SKM-1 (cell line): ENCODE measurements at regions not wholly inside any gene's neighbourhood (a gene's known extent, or its start where the extent isn't known, plus 50 kb on each side); places are given as distances from the start of the nearest gene placed in this dataset.

Source experiments
- DNase-seq: peaks from one replicate; lab custom pipeline; 2025; ENCODE audit not compliant: unreplicated experiment; lab: John Stamatoyannopoulos, UW

- no peak for DNase-seq
These were observed 271.3 kb downstream of the PTBP2 start for GRCh38 chr1:96992871-96993270.

- DNase-seq = no peak
These were observed 273.8 kb downstream of the PTBP2 start for GRCh38 chr1:96995351-96995750.

GRCh38 chr1:96996001-96996400 is 274.4 kb downstream of the PTBP2 start:
- no peak for DNase-seq

- no peak for DNase-seq
These were observed 276.1 kb downstream of the PTBP2 start for GRCh38 chr1:96997717-96998116.

- no peak for DNase-seq
These were observed 276.9 kb downstream of the PTBP2 start for GRCh38 chr1:96998466-96998865.

- DNase-seq = no peak
These were observed 277.6 kb downstream of the PTBP2 start for GRCh38 chr1:96999191-96999590.

- no peak for DNase-seq
These were observed 282.5 kb downstream of the PTBP2 start for GRCh38 chr1:97004054-97004453.

GRCh38 chr1:97004743-97005142 is 283.2 kb downstream of the PTBP2 start:
- no peak for DNase-seq

- no peak for DNase-seq
These were observed 284.6 kb downstream of the PTBP2 start for GRCh38 chr1:97006044-97006661.

- no peak for DNase-seq
These were observed 286.4 kb downstream of the PTBP2 start for GRCh38 chr1:97007840-97008604.

- DNase-seq = no peak
These were observed 289.1 kb downstream of the PTBP2 start for GRCh38 chr1:97010566-97011264.

GRCh38 chr1:97013136-97013535 is 291.6 kb downstream of the PTBP2 start:
- DNase-seq = no peak

GRCh38 chr1:97013941-97014340 is 292.4 kb downstream of the PTBP2 start:
- no peak for DNase-seq

GRCh38 chr1:97014426-97014825 is 292.8 kb downstream of the PTBP2 start:
- DNase-seq = no peak

GRCh38 chr1:97017895-97018294 is 296.3 kb downstream of the PTBP2 start:
- DNase-seq = no peak
